Prostate gland (tissue), 2 donors: ENCODE measurements at regions not wholly inside any gene's neighbourhood (a gene's known extent, or its start where the extent isn't known, plus 50 kb on each side); places are given as distances from the start of the nearest gene placed in this dataset.

Source experiments
- CTCF ChIP-seq, 4 experiments: fragments of 200-600 bp in 2 of 4; fragments of 450-650 bp in 2 of 4; sonication (generic) in 2 of 4; IDR thresholded peaks; 1 replicate in 3 of 4; 2 replicates in 1 of 4; pipeline ENCODE4 v1.5.1; 2016 to 2019; ENCODE audit warnings: antibody characterized with exemption in 4 of 4, mild to moderate bottlenecking in 2 of 4, moderate library complexity in 2 of 4
- POLR2A ChIP-seq: fragments of 450-650 bp; IDR thresholded peaks from one replicate; pipeline ENCODE4 v1.6.1; 2016; ENCODE audit warnings: antibody characterized with exemption, mild to moderate bottlenecking
- POLR2AphosphoS5 ChIP-seq: sonication (generic); formaldehyde crosslinking; IDR thresholded peaks from one replicate; pipeline ENCODE4 v1.6.1; 2017; ENCODE audit warnings: antibody characterized with exemption

GRCh38 chr4:117156806-117157205 is 71.4 kb upstream of the TRAM1L1 start:
- TF ChIP-seq CTCF (IDR thresholded peaks at IDR 0.05) (no peak), POLR2A (no peak), POLR2AphosphoS5 (no peak)
